H1 (cell line): ENCODE measurements at regions not wholly inside any gene's neighbourhood (a gene's known extent, or its start where the extent isn't known, plus 50 kb on each side); places are given as distances from the start of the nearest gene placed in this dataset.
"Not testable (repeated sequence)": the region's sequence is repeated elsewhere in the genome, so short reads cannot be mapped to it uniquely, and the experiment has no call there.

Source experiments
- CTCF ChIA-PET: fragments of 300-600 bp; sonication (Branson Sonifier 250); formaldehyde crosslinking; loops from one replicate; lab custom pipeline; 2021; ENCODE audit not compliant: partially characterized antibody; lab: Charles Lee
- POLR2A ChIA-PET: fragments of 300-600 bp; sonication (Branson Sonifier 250); formaldehyde crosslinking; loops from one replicate; lab custom pipeline; 2021; ENCODE audit warnings: inconsistent platforms; ENCODE audit not compliant: partially characterized antibody; lab: Charles Lee
- DNase-seq, 2 experiments: peaks; one replicate each; pipeline versions ENCODE4 v3.0.0 to v3.0.0-alpha.2; 2010 to 2022; ENCODE audit warnings: low spot score in 2 of 2, low read depth in 1 of 2, mixed read lengths in 1 of 2
- FAIRE-seq: peaks from 2 replicates; lab custom pipeline; 2011; peaks lifted over from hg19 to GRCh38; lab: Jason Lieb, UNC
- H2AFZ ChIP-seq: 2 replicates; pipeline ENCODE4 v1.8.1; 2012; ENCODE audit warnings: low read length, inconsistent platforms
- H2AK5ac ChIP-seq: 2 replicates; pipeline ENCODE4 v1.6.1; 2013; ENCODE audit warnings: low read depth, low read length
- H2BK120ac ChIP-seq: replicated peaks from 2 replicates; pipeline ENCODE3; 2013; ENCODE audit warnings: low read depth, low read length, inconsistent platforms
- H2BK12ac ChIP-seq: 2 replicates; pipeline ENCODE4 v1.6.1; 2013; ENCODE audit warnings: low read depth, low read length
- H2BK15ac ChIP-seq: 2 replicates; pipeline ENCODE4 v1.6.1; 2013; ENCODE audit warnings: low read length
- H2BK20ac ChIP-seq: 2 replicates; pipeline ENCODE4 v1.6.1; 2013; ENCODE audit warnings: low read length
- H2BK5ac ChIP-seq: 2 replicates; pipeline ENCODE4 v1.6.1; 2013; ENCODE audit warnings: low read depth, low read length
- H3K14ac ChIP-seq: 2 replicates; pipeline ENCODE4 v1.6.1; 2013; ENCODE audit warnings: inconsistent platforms; ENCODE audit not compliant: insufficient read length
- H3K18ac ChIP-seq: 2 replicates; pipeline ENCODE4 v1.6.1; 2013; ENCODE audit warnings: low read length; ENCODE audit errors: extremely low read depth
- H3K23ac ChIP-seq: 2 replicates; pipeline ENCODE4 v1.6.1; 2013; ENCODE audit warnings: inconsistent platforms; ENCODE audit not compliant: insufficient read length
- H3K23me2 ChIP-seq: 2 replicates; pipeline ENCODE4 v1.6.1; 2013; ENCODE audit warnings: low read depth, low read length
- H3K27ac ChIP-seq: 2 replicates; pipeline ENCODE4 v1.6.1; 2011; ENCODE audit warnings: low read depth, low read length, inconsistent platforms
- H3K27me3 ChIP-seq, 4 experiments: replicated peaks in 1 of 4; 1 replicate in 1 of 4; 2 replicates in 3 of 4; pipeline versions ENCODE4 v1.6.1 to v1.8.1; 2011 to 2013; ENCODE audit warnings: low read length in 3 of 4, mild to moderate bottlenecking in 3 of 4, inconsistent platforms in 2 of 4, mixed read lengths in 2 of 4, moderate library complexity in 1 of 4; ENCODE audit not compliant: control insufficient read depth in 3 of 4, insufficient read depth in 3 of 4; ENCODE audit errors: extremely low read depth in 1 of 4
- H3K36me3 ChIP-seq, 4 experiments: 2 replicates each; pipeline versions ENCODE4 v1.6.1 to v1.8.1; 2011 to 2013; ENCODE audit warnings: mild to moderate bottlenecking in 4 of 4, low read length in 3 of 4, moderate library complexity in 2 of 4, control low read depth in 1 of 4, inconsistent platforms in 1 of 4; ENCODE audit not compliant: insufficient read depth in 4 of 4, control insufficient read depth in 2 of 4
- H3K4ac ChIP-seq: replicated peaks from 2 replicates; pipeline ENCODE3; 2013; ENCODE audit warnings: low read length, low read depth, mixed read lengths, inconsistent platforms; ENCODE audit not compliant: insufficient read length
- H3K4me1 ChIP-seq, 4 experiments: replicated peaks in 1 of 4; 1 replicate in 1 of 4; 2 replicates in 3 of 4; pipeline versions ENCODE4 v1.6.1 to v1.8.1; 2011 to 2013; ENCODE audit warnings: low read length in 3 of 4, inconsistent platforms in 2 of 4, mixed read lengths in 1 of 4; ENCODE audit not compliant: insufficient read depth in 4 of 4, control insufficient read depth in 3 of 4
- H3K4me2 ChIP-seq, 2 experiments: 2 replicates each; pipeline versions ENCODE4 v1.6.1 to v1.8.1; 2011 to 2013; ENCODE audit warnings: low read depth in 2 of 2, low read length in 2 of 2, control low read depth in 1 of 2, inconsistent platforms in 1 of 2, mild to moderate bottlenecking in 1 of 2; ENCODE audit not compliant: insufficient read depth in 1 of 2
- H3K4me3 ChIP-seq, 4 experiments: fragments of 200-600, 300-600 bp in 1 of 4; sonication (generic), shearing (Covaris generic), sonication (Bioruptor Twin) in 1 of 4; 2 replicates each; pipeline versions ENCODE4 v1.5.1 to v1.8.1; 2011 to 2016; ENCODE audit warnings: low read length in 4 of 4, low read depth in 3 of 4, control low read depth in 2 of 4, inconsistent platforms in 2 of 4, mild to moderate bottlenecking in 2 of 4, mixed read lengths in 1 of 4, moderate library complexity in 1 of 4; ENCODE audit not compliant: insufficient read depth in 2 of 4; ENCODE audit errors: extremely low read depth in 1 of 4
- H3K56ac ChIP-seq: replicated peaks from 2 replicates; pipeline ENCODE3; 2013; ENCODE audit warnings: low read depth, mild to moderate bottlenecking, mixed read lengths, low read length, inconsistent platforms; ENCODE audit not compliant: insufficient read length
- H3K79me1 ChIP-seq: 2 replicates; pipeline ENCODE4 v1.6.1; 2013; ENCODE audit warnings: low read depth, low read length, control low read depth
- H3K79me2 ChIP-seq, 2 experiments: 2 replicates each; pipeline versions ENCODE4 v1.6.1 to v1.8.1; 2012 to 2013; ENCODE audit warnings: low read length in 2 of 2, mild to moderate bottlenecking in 2 of 2, inconsistent platforms in 1 of 2; ENCODE audit not compliant: insufficient read depth in 2 of 2, control insufficient read depth in 1 of 2
- H3K9ac ChIP-seq, 4 experiments: replicated peaks in 1 of 4; 1 replicate in 1 of 4; 2 replicates in 3 of 4; pipeline versions ENCODE4 v1.6.1 to v1.8.1; 2011 to 2013; ENCODE audit warnings: low read depth in 3 of 4, low read length in 3 of 4, control low read depth in 2 of 4, mild to moderate bottlenecking in 2 of 4, moderate library complexity in 2 of 4, inconsistent platforms in 1 of 4; ENCODE audit errors: extremely low read depth in 1 of 4
- H3K9me3 ChIP-seq, 2 experiments: 2 replicates each; pipeline versions ENCODE4 v1.6.1 to v1.8.1; 2012 to 2013; ENCODE audit warnings: mild to moderate bottlenecking in 2 of 2, moderate library complexity in 2 of 2, control low read depth in 1 of 2, inconsistent platforms in 1 of 2, low read depth in 1 of 2, low read length in 1 of 2, mixed read lengths in 1 of 2; ENCODE audit not compliant: insufficient read depth in 2 of 2
- H4K20me1 ChIP-seq, 2 experiments: replicated peaks in 1 of 2; 2 replicates each; pipeline versions ENCODE3 to v1.8.1; 2011 to 2013; ENCODE audit warnings: inconsistent platforms in 2 of 2, low read length in 2 of 2, mild to moderate bottlenecking in 1 of 2; ENCODE audit not compliant: insufficient read depth in 2 of 2, control insufficient read depth in 1 of 2
- H4K5ac ChIP-seq: 2 replicates; pipeline ENCODE4 v1.6.1; 2013; ENCODE audit warnings: low read length, low read depth, mixed read lengths, inconsistent platforms; ENCODE audit not compliant: insufficient read length
- H4K8ac ChIP-seq: 2 replicates; pipeline ENCODE4 v1.8.0; 2013; ENCODE audit warnings: mild to moderate bottlenecking, moderate library complexity, low read length, inconsistent platforms; ENCODE audit not compliant: insufficient read depth; ENCODE audit errors: extremely low read depth
- H4K91ac ChIP-seq: replicated peaks from 2 replicates; pipeline ENCODE3; 2013; ENCODE audit warnings: low read length, mixed read lengths, inconsistent platforms; ENCODE audit not compliant: insufficient read length
- SRF ChIP-seq: IDR thresholded peaks from 2 replicates; pipeline ENCODE4 v1.6.1; 2011; ENCODE audit warnings: mild to moderate bottlenecking, low read depth, low read length, moderate library complexity
- WGBS, 2 experiments: shearing (Covaris generic) in 1 of 2; methylation state at CpG; one replicate each; pipeline versions ENCODE4 v1.1.6 to v1.1.7; 2013 to 2015; ENCODE audit warnings: low lambda C conversion rate in 2 of 2, mixed read lengths in 2 of 2, inconsistent platforms in 1 of 2, low coverage in 1 of 2, missing lambda C conversion rate in 1 of 2; ENCODE audit not compliant: insufficient replicate concordance in 2 of 2, insufficient coverage in 1 of 2, insufficient read length in 1 of 2; ENCODE audit errors: extremely low coverage in 1 of 2, missing lambda C conversion rate in 1 of 2; 5-methylcytosine and 5-hydroxymethylcytosine counted together

- Histone ChIP-seq H3K56ac (no peak overlapping the region), H3K23ac (no peak overlapping the region), H2BK5ac (no peak overlapping the region), H2BK120ac (no peak overlapping the region), H3K36me3 (no peaks in the 10 kb centered on the region), H3K9me3 (no peaks in the 10 kb centered on the region), H2AFZ (no peak overlapping the region), H3K4me3 (no peak overlapping the region), H4K5ac (no peak overlapping the region), H4K91ac (no peak overlapping the region), H3K23me2 (no peaks in the 10 kb centered on the region), H2AK5ac (no peak overlapping the region), H3K27ac (no peak overlapping the region), H3K18ac (no peak overlapping the region), H2BK20ac (no peak overlapping the region), H3K9ac (no peak overlapping the region), H3K14ac (no peak overlapping the region), H3K27me3 (no peaks in the 10 kb centered on the region), H4K20me1 (no peaks in the 10 kb centered on the region), H3K79me2 (no peaks in the 10 kb centered on the region), H3K79me1 (no peaks in the 10 kb centered on the region), H2BK15ac (no peak overlapping the region), H3K4me2 (no peak overlapping the region), H3K4me1 (no peaks in the 10 kb centered on the region), H3K4ac (no peak overlapping the region), H4K8ac (no peak overlapping the region), H2BK12ac (no peak overlapping the region)
- CTCF ChIA-PET, result no interaction called here
- no peak for TF ChIP-seq SRF
- WGBS, 2 experiments, result 42% methylated on average over 1 of the region's 1 CpG; no CpG with 5 or more reads in 1 of the 2 experiments
- FAIRE-seq, result no peak
- POLR2A ChIA-PET, result no interaction called here
- no peak for DNase-seq
These were observed 415.7 kb upstream of the NDST4 start for GRCh38 chr4:115529126-115529525.

GRCh38 chr4:115519476-115519875 is 406.1 kb upstream of the NDST4 start:
- not testable (repeated sequence) for H3K27me3 ChIP-seq, H3K14ac ChIP-seq

More at GRCh38 chr4:115519476-115519875, 406.1 kb upstream of the NDST4 start:
- H4K91ac ChIP-seq, H2BK15ac ChIP-seq, DNase-seq, H3K23me2 ChIP-seq, H3K9me3 ChIP-seq, H3K4me2 ChIP-seq, H2BK120ac ChIP-seq, H3K79me1 ChIP-seq, H3K23ac ChIP-seq, CTCF ChIA-PET, H3K4ac ChIP-seq, H2BK20ac ChIP-seq, POLR2A ChIA-PET, H3K9ac ChIP-seq, H3K27ac ChIP-seq, H3K56ac ChIP-seq, H3K18ac ChIP-seq, FAIRE-seq, H2AK5ac ChIP-seq, H2BK5ac ChIP-seq, H3K36me3 ChIP-seq, H3K4me3 ChIP-seq, H3K79me2 ChIP-seq, H4K20me1 ChIP-seq, H3K4me1 ChIP-seq, H4K8ac ChIP-seq, H4K5ac ChIP-seq, H2BK12ac ChIP-seq, H2AFZ ChIP-seq: not testable (repeated sequence)
- 82% methylated on average over 3 of the region's 3 CpGs; no CpG with 5 or more reads in 1 of the 2 experiments for WGBS, 2 experiments
